ENCODE measurements at regions not wholly inside any gene's neighbourhood (a gene's known extent, or its start where the extent isn't known, plus 50 kb on each side); places are given as distances from the start of the nearest gene placed in this dataset.
"Not testable (repeated sequence)": the region's sequence is repeated elsewhere in the genome, so short reads cannot be mapped to it uniquely, and the experiment has no call there.

GRCh38 chr13:81148822-81149221 is 807.9 kb upstream of the SPRY2 start:
- TF ChIP-seq EZH2 (IDR thresholded peaks at IDR 0.05; ENCODE audit: low read length, unreplicated experiment) (no peak), EZH2phosphoT487 (IDR thresholded peaks at IDR 0.05; ENCODE audit: borderline replicate concordance, low read length) (no peak)
- TF ChIP-seq, protein P1, sequence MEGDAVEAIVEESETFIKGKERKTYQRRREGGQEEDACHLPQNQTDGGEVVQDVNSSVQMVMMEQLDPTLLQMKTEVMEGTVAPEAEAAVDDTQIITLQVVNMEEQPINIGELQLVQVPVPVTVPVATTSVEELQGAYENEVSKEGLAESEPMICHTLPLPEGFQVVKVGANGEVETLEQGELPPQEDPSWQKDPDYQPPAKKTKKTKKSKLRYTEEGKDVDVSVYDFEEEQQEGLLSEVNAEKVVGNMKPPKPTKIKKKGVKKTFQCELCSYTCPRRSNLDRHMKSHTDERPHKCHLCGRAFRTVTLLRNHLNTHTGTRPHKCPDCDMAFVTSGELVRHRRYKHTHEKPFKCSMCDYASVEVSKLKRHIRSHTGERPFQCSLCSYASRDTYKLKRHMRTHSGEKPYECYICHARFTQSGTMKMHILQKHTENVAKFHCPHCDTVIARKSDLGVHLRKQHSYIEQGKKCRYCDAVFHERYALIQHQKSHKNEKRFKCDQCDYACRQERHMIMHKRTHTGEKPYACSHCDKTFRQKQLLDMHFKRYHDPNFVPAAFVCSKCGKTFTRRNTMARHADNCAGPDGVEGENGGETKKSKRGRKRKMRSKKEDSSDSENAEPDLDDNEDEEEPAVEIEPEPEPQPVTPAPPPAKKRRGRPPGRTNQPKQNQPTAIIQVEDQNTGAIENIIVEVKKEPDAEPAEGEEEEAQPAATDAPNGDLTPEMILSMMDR (conservative IDR thresholded peaks at IDR 0.05; ENCODE audit: low read depth, low read length): no peak
- DNase-seq: no peak
- H4K20me1 ChIP-seq (ENCODE audit: low read length): no peaks in the 10 kb centered on the region
- no peaks in the 10 kb centered on the region for H3F3A ChIP-seq (ENCODE audit: low read length, unreplicated experiment)
- H3K27me3 ChIP-seq (ENCODE audit: low read length): no peaks in the 10 kb centered on the region
- POLR2A ChIA-PET (ENCODE audit: unreplicated experiment): no interaction called here
- no peak overlapping the region for H3K4me3 ChIP-seq (ENCODE audit: low read length)
- H3K36me3 ChIP-seq (ENCODE audit: low read depth, low read length): no peaks in the 10 kb centered on the region
- no peak for ATAC-seq
- no peak overlapping the region for H3K27ac ChIP-seq (ENCODE audit: low read length)
- no peaks in the 10 kb centered on the region for H3K4me1 ChIP-seq (ENCODE audit: insufficient read depth, low read length)
- no peak overlapping the region for H3K4me2 ChIP-seq (ENCODE audit: low read length)
- H2AFZ ChIP-seq (ENCODE audit: low read length): no peak overlapping the region
- H3K9me3 ChIP-seq (ENCODE audit: low read length): no peaks in the 10 kb centered on the region
- no peak overlapping the region for H3K9ac ChIP-seq (ENCODE audit: low read length)
- intact Hi-C loops (cut with micrococcal nuclease): no loop called here
- H3K9me2 ChIP-seq (replicated peaks; ENCODE audit: low read length): no peaks in the 10 kb centered on the region
- no peaks in the 10 kb centered on the region for H3K79me2 ChIP-seq (ENCODE audit: low read length)
- CTCF ChIA-PET: no interaction called here
- BruUV-seq (replicated peaks): no TSS peak

DNA sequence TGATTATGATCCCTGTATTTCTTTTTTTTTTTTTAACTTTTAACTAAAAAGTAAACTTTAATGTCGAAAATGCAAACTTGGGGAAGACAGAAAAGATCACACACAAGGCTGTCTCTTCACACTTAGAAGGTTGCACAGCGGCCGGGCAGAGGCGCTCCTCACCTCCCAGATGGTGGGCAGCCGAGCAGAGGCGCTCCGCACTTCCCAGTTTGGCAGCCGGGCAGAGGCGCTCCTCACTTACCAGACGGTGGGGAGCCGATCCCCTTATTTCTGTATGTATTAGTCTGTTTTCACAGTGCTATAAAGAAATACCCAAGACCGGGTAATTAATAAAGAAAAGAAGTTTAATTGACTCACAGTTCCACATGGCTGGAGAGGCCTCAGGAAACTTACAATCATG is 805.6 kb upstream of the SPRY2 start:
- H3K9me2 ChIP-seq (replicated peaks; ENCODE audit: low read length); H3K9ac ChIP-seq (ENCODE audit: low read length); H3K79me2 ChIP-seq (ENCODE audit: low read length); H4K20me1 ChIP-seq (ENCODE audit: low read length); H3K27ac ChIP-seq (ENCODE audit: low read length); H3K4me3 ChIP-seq (ENCODE audit: low read length); DNase-seq; H3K9me3 ChIP-seq (ENCODE audit: low read length); CTCF ChIA-PET; H3K36me3 ChIP-seq (ENCODE audit: low read depth, low read length); H2AFZ ChIP-seq (ENCODE audit: low read length); intact Hi-C loops (cut with micrococcal nuclease); BruUV-seq (replicated peaks); H3K27me3 ChIP-seq (ENCODE audit: low read length); POLR2A ChIA-PET (ENCODE audit: unreplicated experiment); H3K4me1 ChIP-seq (ENCODE audit: insufficient read depth, low read length); H3K4me2 ChIP-seq (ENCODE audit: low read length); ATAC-seq; H3F3A ChIP-seq (ENCODE audit: low read length, unreplicated experiment): not testable (repeated sequence)

- CTCF ChIA-PET: no interaction called here
- no peaks in the 10 kb centered on the region for H3K9me3 ChIP-seq (ENCODE audit: low read length)
- H3K79me2 ChIP-seq (ENCODE audit: low read length): no peaks in the 10 kb centered on the region
- H3K4me1 ChIP-seq (ENCODE audit: insufficient read depth, low read length): peaks cover 6% of the 10 kb centered on the region; the same call in 1 of the 2 replicates
- intact Hi-C loops (cut with micrococcal nuclease): no loop called here
- no peaks in the 10 kb centered on the region for H3F3A ChIP-seq (ENCODE audit: low read length, unreplicated experiment)
- no peaks in the 10 kb centered on the region for H3K36me3 ChIP-seq (ENCODE audit: low read depth, low read length)
- no TSS peak for BruUV-seq (replicated peaks)
- H3K27me3 ChIP-seq (ENCODE audit: low read length): no peaks in the 10 kb centered on the region
- ATAC-seq (peak; percentile 73), DNase-seq (peak; percentile 45)
- no peaks in the 10 kb centered on the region for H4K20me1 ChIP-seq (ENCODE audit: low read length)
- H3K9me2 ChIP-seq (replicated peaks; ENCODE audit: low read length): no peaks in the 10 kb centered on the region
- no peak overlapping the region for H3K4me2 ChIP-seq (ENCODE audit: low read length)
- H3K4me3 ChIP-seq (ENCODE audit: low read length): no peak overlapping the region
- POLR2A ChIA-PET (ENCODE audit: unreplicated experiment): no interaction called here
- TF ChIP-seq, protein P1 (conservative IDR thresholded peaks at IDR 0.05; ENCODE audit: low read depth, low read length): 0 out of 2 replicates have a peak, but pooled peaks have one; percentile 22
- no peak for TF ChIP-seq EZH2phosphoT487 (IDR thresholded peaks at IDR 0.05; ENCODE audit: borderline replicate concordance, low read length)
- no peak overlapping the region for H3K9ac ChIP-seq (ENCODE audit: low read length)
- peak overlapping the region; percentile 36 for H3K27ac ChIP-seq (ENCODE audit: low read length)
- H2AFZ ChIP-seq (ENCODE audit: low read length): no peak overlapping the region
These were observed 801.5 kb upstream of the SPRY2 start for GRCh38 chr13:81142306-81142999.
